ENCODE measurements at regions not wholly inside any gene's neighbourhood (a gene's known extent, or its start where the extent isn't known, plus 50 kb on each side); places are given as distances from the start of the nearest gene placed in this dataset.

GRCh38 chr7:118045629-118046028 is 138.3 kb upstream of the LSM8 start:
- H3K4me1 ChIP-seq: no peaks in the 10 kb centered on the region
- DNase-seq (no peak), ATAC-seq (no peak)
- H3K4me3 ChIP-seq: no peak overlapping the region
- H3K27me3 ChIP-seq: no peaks in the 10 kb centered on the region
- H3K36me3 ChIP-seq: no peaks in the 10 kb centered on the region
- no peak overlapping the region for H3K27ac ChIP-seq
- intact Hi-C loops (cut with DNase I): no loop called here
- TF ChIP-seq, protein P1, sequence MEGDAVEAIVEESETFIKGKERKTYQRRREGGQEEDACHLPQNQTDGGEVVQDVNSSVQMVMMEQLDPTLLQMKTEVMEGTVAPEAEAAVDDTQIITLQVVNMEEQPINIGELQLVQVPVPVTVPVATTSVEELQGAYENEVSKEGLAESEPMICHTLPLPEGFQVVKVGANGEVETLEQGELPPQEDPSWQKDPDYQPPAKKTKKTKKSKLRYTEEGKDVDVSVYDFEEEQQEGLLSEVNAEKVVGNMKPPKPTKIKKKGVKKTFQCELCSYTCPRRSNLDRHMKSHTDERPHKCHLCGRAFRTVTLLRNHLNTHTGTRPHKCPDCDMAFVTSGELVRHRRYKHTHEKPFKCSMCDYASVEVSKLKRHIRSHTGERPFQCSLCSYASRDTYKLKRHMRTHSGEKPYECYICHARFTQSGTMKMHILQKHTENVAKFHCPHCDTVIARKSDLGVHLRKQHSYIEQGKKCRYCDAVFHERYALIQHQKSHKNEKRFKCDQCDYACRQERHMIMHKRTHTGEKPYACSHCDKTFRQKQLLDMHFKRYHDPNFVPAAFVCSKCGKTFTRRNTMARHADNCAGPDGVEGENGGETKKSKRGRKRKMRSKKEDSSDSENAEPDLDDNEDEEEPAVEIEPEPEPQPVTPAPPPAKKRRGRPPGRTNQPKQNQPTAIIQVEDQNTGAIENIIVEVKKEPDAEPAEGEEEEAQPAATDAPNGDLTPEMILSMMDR (IDR thresholded peaks at IDR 0.05): no peak
- no peaks in the 10 kb centered on the region for H3K9me3 ChIP-seq

- TF ChIP-seq, protein P1 (IDR thresholded peaks at IDR 0.05): no peak
- H3K36me3 ChIP-seq: no peaks in the 10 kb centered on the region
- no peak for ATAC-seq
- H3K4me1 ChIP-seq: no peaks in the 10 kb centered on the region
- H3K27me3 ChIP-seq: no peaks in the 10 kb centered on the region
- DNase-seq: no peak
- H3K4me3 ChIP-seq: no peak overlapping the region
- no peaks in the 10 kb centered on the region for H3K9me3 ChIP-seq
- no peak overlapping the region for H3K27ac ChIP-seq
- intact Hi-C loops (cut with DNase I): no loop called here
These were observed 137.9 kb upstream of the LSM8 start for GRCh38 chr7:118046086-118046485.

DNA sequence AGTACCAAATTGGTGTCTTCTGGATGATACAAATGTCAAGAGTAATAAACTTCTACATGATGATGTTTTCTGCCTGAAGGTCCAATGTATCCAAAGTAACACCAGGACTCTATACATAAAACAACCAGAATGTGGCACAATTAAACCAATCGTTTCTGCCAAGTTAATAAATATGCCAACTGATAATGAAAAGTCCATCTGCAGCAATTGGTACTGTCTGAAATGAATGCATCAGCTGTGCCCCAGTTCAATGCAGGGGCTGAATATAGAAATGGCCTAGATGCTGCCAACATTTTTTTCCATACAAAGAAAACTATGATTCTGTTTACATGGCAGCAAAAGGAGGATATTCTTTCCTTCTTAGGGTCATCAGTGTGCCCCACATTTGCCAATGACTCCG is 137.2 kb upstream of the LSM8 start:
- H3K27ac ChIP-seq: no peak overlapping the region
- TF ChIP-seq, protein P1 (IDR thresholded peaks at IDR 0.05): no peak
- no peaks in the 10 kb centered on the region for H3K27me3 ChIP-seq
- no peaks in the 10 kb centered on the region for H3K4me1 ChIP-seq
- no peaks in the 10 kb centered on the region for H3K9me3 ChIP-seq
- intact Hi-C loops (cut with DNase I): no loop called here
- ATAC-seq (no peak), DNase-seq (no peak)
- no peaks in the 10 kb centered on the region for H3K36me3 ChIP-seq
- no peak overlapping the region for H3K4me3 ChIP-seq

GRCh38 chr7:118052336-118052735 is 131.6 kb upstream of the LSM8 start:
- Histone ChIP-seq H3K9me3 (no peaks in the 10 kb centered on the region), H3K4me1 (no peaks in the 10 kb centered on the region), H3K27me3 (no peaks in the 10 kb centered on the region), H3K4me3 (no peak overlapping the region), H3K27ac (no peak overlapping the region), H3K36me3 (no peaks in the 10 kb centered on the region)
- TF ChIP-seq, protein P1 (IDR thresholded peaks at IDR 0.05): no peak
- DNase-seq: no peak
- no peak for ATAC-seq
- intact Hi-C loops (cut with DNase I): no loop called here

DNA sequence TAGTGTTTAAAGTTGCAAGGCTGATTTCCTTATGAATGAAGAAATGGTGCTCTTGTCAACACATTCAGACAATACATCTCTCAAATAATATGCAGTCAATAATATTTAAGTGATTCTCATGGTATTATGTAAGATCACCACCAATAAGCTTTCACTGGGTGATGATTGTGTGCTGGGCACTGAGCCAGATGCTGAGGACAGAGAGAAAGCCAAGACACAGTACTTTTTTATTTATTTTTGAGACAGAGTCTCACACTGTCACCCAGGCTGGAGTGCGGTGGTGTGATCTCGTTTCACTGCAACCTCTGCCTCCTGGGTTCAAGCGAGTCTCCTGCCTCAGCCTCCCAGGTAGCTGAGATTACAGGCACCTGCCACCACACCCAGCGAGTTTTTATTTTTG is 130.6 kb upstream of the LSM8 start:
- no peaks in the 10 kb centered on the region for H3K4me1 ChIP-seq
- intact Hi-C loops (cut with DNase I): no loop called here
- no peak overlapping the region for H3K27ac ChIP-seq
- TF ChIP-seq, protein P1 (IDR thresholded peaks at IDR 0.05): no peak
- no peak for DNase-seq
- no peak for ATAC-seq
- no peaks in the 10 kb centered on the region for H3K9me3 ChIP-seq
- H3K36me3 ChIP-seq: no peaks in the 10 kb centered on the region
- H3K4me3 ChIP-seq: no peak overlapping the region
- no peaks in the 10 kb centered on the region for H3K27me3 ChIP-seq

- intact Hi-C loops (cut with DNase I): no loop called here
- TF ChIP-seq, protein P1 (IDR thresholded peaks at IDR 0.05): no peak
- no peaks in the 10 kb centered on the region for H3K36me3 ChIP-seq
- H3K27me3 ChIP-seq: no peaks in the 10 kb centered on the region
- no peaks in the 10 kb centered on the region for H3K9me3 ChIP-seq
- H3K4me1 ChIP-seq: no peaks in the 10 kb centered on the region
- H3K4me3 ChIP-seq: no peak overlapping the region
- no peak overlapping the region for H3K27ac ChIP-seq
- DNase-seq (no peak), ATAC-seq (no peak)
These were observed 129.4 kb upstream of the LSM8 start for GRCh38 chr7:118054529-118054928.
